ENCODE measurements at regions not wholly inside any gene's neighbourhood (a gene's known extent, or its start where the extent isn't known, plus 50 kb on each side); places are given as distances from the start of the nearest gene placed in this dataset.
"Not testable (repeated sequence)": the region's sequence is repeated elsewhere in the genome, so short reads cannot be mapped to it uniquely, and the experiment has no call there.

GRCh38 chr7:145252031-145252430 lies 416.2 kb upstream of the TPK1 start:
- no peak for DNase-seq

GRCh38 chr7:145224775-145225174 lies 388.9 kb upstream of the TPK1 start:
- no peak for DNase-seq

GRCh38 chr7:145219461-145219860 lies 383.6 kb upstream of the TPK1 start:
- no peak for DNase-seq

- DNase-seq: no peak
Observed at GRCh38 chr7:145216866-145217265, 381.0 kb upstream of the TPK1 start.

GRCh38 chr7:145212050-145212449 lies 376.2 kb upstream of the TPK1 start:
- DNase-seq: no peak

- no peak for DNase-seq
Observed at GRCh38 chr7:145211211-145211610, 375.4 kb upstream of the TPK1 start.

- no peak for DNase-seq
Observed at GRCh38 chr7:145193951-145194350, 358.1 kb upstream of the TPK1 start.

GRCh38 chr7:145184956-145185355 lies 349.1 kb upstream of the TPK1 start:
- DNase-seq: no peak

GRCh38 chr7:145183069-145183468 lies 347.2 kb upstream of the TPK1 start:
- no peak for DNase-seq

- DNase-seq: no peak
Observed at GRCh38 chr7:145175366-145175765, 339.5 kb upstream of the TPK1 start.

- DNase-seq: peak; percentile 35
Observed at GRCh38 chr7:145169908-145170307, 334.1 kb upstream of the TPK1 start.

GRCh38 chr7:145168879-145169278 lies 333.0 kb upstream of the TPK1 start:
- no peak for DNase-seq

- DNase-seq: no peak
Observed at GRCh38 chr7:145168427-145168826, 332.6 kb upstream of the TPK1 start.

- peak; percentile 12 for DNase-seq
Observed at GRCh38 chr7:145156834-145157233, 321.0 kb upstream of the TPK1 start.

- DNase-seq: no peak
Observed at GRCh38 chr7:145152589-145152988, 316.7 kb upstream of the TPK1 start.

GRCh38 chr7:145151676-145152075 lies 315.8 kb upstream of the TPK1 start:
- DNase-seq: no peak

- no peak for DNase-seq
Observed at GRCh38 chr7:145147865-145148264, 312.0 kb upstream of the TPK1 start.

- DNase-seq: no peak
Observed at GRCh38 chr7:145143685-145144084, 307.8 kb upstream of the TPK1 start.

GRCh38 chr7:145134377-145134776 lies 298.5 kb upstream of the TPK1 start:
- DNase-seq: no peak

- no peak for DNase-seq
Observed at GRCh38 chr7:145123502-145123901, 287.6 kb upstream of the TPK1 start.

- peak; percentile 78 for DNase-seq
Observed at GRCh38 chr7:145106001-145106400, 270.1 kb upstream of the TPK1 start.

GRCh38 chr7:145105561-145105960 lies 269.7 kb upstream of the TPK1 start:
- peak; percentile 48 for DNase-seq

GRCh38 chr7:145104400-145104799 lies 268.5 kb upstream of the TPK1 start:
- DNase-seq: no peak

GRCh38 chr7:145102199-145102598 lies 266.3 kb upstream of the TPK1 start:
- DNase-seq: not testable (repeated sequence)

- DNase-seq: no peak
Observed at GRCh38 chr7:145092766-145093165, 256.9 kb upstream of the TPK1 start.

- no peak for DNase-seq
Observed at GRCh38 chr7:145088111-145088745, 252.4 kb upstream of the TPK1 start.
